ENCODE measurements at regions not wholly inside any gene's neighbourhood (a gene's known extent, or its start where the extent isn't known, plus 50 kb on each side); places are given as distances from the start of the nearest gene placed in this dataset.

DNA sequence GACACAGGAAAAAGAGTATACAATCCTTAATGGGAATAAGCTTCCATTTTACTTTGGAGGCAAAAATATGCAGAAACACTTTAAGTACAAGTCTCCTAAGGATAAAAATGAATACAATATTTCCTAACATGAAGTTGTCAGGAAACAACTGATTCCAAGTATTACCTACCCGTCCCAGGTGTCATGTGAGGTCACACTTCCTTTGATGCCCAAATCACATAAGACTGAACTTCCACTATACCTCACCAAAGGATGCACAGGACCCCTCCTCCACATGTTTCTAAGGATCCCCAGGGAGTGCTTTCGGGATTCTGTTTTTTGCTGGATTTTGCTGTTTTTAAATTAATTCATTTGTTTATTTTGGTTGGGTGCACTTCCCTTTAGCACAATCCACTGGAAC lies 438.5 kb upstream of the TCF4 start:
- DNase-seq, result no peak
- TF ChIP-seq, protein P1, sequence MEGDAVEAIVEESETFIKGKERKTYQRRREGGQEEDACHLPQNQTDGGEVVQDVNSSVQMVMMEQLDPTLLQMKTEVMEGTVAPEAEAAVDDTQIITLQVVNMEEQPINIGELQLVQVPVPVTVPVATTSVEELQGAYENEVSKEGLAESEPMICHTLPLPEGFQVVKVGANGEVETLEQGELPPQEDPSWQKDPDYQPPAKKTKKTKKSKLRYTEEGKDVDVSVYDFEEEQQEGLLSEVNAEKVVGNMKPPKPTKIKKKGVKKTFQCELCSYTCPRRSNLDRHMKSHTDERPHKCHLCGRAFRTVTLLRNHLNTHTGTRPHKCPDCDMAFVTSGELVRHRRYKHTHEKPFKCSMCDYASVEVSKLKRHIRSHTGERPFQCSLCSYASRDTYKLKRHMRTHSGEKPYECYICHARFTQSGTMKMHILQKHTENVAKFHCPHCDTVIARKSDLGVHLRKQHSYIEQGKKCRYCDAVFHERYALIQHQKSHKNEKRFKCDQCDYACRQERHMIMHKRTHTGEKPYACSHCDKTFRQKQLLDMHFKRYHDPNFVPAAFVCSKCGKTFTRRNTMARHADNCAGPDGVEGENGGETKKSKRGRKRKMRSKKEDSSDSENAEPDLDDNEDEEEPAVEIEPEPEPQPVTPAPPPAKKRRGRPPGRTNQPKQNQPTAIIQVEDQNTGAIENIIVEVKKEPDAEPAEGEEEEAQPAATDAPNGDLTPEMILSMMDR (IDR thresholded peaks at IDR 0.05), result no peak
- intact Hi-C loops (cut with DNase I), result no loop called here
- no peaks in the 10 kb centered on the region for H3K9me3 ChIP-seq
- no peak overlapping the region for H3K27ac ChIP-seq
- H3K4me1 ChIP-seq, result no peaks in the 10 kb centered on the region
- no peaks in the 10 kb centered on the region for H3K27me3 ChIP-seq
- ATAC-seq, result no peak
- H3K4me3 ChIP-seq, result no peak overlapping the region
- no peaks in the 10 kb centered on the region for H3K36me3 ChIP-seq

DNA sequence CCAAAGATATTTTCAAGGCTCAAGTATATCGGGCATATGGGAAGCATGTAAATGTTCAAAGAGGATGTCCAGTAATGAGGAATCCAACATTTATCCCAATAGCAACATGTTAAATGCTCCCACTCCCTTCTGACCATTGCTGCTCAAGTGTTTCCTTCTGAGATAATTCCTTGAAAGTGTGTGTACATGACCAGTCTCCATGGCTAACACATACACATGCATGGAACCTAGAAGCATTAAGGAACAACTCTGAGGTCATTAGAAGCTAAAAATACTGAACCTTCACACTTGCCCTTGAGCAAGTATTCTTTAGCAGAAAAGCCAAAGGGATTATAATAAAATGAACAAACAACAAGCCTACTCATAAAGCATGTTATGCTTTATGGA lies 433.8 kb upstream of the TCF4 start:
- no peak overlapping the region for H3K27ac ChIP-seq
- no peaks in the 10 kb centered on the region for H3K9me3 ChIP-seq
- no peak overlapping the region for H3K4me3 ChIP-seq
- intact Hi-C loops (cut with DNase I), result no loop called here
- no peak for ATAC-seq
- TF ChIP-seq, protein P1 (IDR thresholded peaks at IDR 0.05), result no peak
- H3K4me1 ChIP-seq, result peaks cover 0 to 6% of the 10 kb centered on the region in 2 donors
- no peaks in the 10 kb centered on the region for H3K36me3 ChIP-seq
- no peak for DNase-seq
- no peaks in the 10 kb centered on the region for H3K27me3 ChIP-seq

DNA sequence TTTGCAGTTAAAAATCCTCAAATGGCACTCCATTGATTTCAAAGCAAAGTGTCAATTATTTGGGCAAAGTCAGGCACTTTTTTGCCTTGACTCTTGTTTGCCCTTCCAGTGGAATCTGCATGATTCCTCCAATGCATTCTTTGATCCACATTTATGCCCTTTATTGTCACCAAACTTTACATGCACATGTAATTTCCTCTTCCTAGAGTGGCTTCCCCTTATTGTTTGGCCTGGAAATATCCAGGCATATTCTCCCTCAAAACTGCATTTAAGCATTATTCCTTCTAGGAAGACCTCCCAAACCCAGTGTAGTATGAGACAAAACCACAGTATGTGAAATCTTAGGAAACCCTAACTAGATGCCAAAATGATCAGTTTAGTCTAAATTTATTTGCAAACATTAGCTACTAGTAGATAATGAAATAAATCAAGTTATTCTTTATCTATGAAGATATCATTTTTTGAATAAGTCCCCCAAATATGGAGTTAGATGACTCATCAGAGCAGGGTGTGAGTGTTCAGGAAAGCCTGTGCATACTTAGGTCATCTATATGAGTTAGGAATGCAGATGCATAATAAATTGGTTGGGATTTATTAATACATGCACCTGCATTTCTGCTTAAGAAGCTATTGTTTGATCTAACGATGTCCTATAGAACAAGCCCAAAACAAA lies 433.3 kb upstream of the TCF4 start:
- Histone ChIP-seq H3K4me3 (no peak overlapping the region), H3K27ac (no peak overlapping the region), H3K9me3 (no peaks in the 10 kb centered on the region), H3K27me3 (no peaks in the 10 kb centered on the region), H3K4me1 (peaks cover 0 to 6% of the 10 kb centered on the region in 2 donors), H3K36me3 (no peaks in the 10 kb centered on the region)
- ATAC-seq (no peak), DNase-seq (no peak)
- intact Hi-C loops (cut with DNase I), result no loop called here
- TF ChIP-seq, protein P1 (IDR thresholded peaks at IDR 0.05), result no peak

DNA sequence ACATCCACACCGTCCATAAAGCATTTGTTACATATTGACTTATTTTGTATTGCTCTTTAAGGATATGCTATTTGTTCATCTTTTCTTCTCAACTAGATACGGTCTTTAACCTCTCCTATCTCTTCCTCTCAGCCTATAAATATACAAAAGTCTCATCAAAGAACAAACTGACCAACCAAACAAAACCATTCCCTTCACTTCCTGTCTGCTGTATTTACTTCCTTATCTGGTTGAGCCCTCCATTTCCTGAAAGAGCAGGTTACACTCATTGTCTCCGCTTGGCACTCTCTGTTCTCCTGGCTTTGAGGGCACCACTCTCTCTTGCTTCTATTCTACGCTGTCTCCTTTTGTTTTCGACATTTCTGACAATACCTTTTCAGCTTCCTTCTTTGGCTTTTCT lies 431.9 kb upstream of the TCF4 start:
- H3K27ac ChIP-seq, result peak overlapping the region in 1 of 2 donors; percentile 30
- H3K27me3 ChIP-seq, result no peaks in the 10 kb centered on the region
- TF ChIP-seq, protein P1 (IDR thresholded peaks at IDR 0.05), result no peak
- no peak overlapping the region for H3K4me3 ChIP-seq
- ATAC-seq (no peak), DNase-seq (no peak)
- no peaks in the 10 kb centered on the region for H3K9me3 ChIP-seq
- H3K36me3 ChIP-seq, result no peaks in the 10 kb centered on the region
- intact Hi-C loops (cut with DNase I), result no loop called here
- H3K4me1 ChIP-seq, result peaks cover 0 to 6% of the 10 kb centered on the region in 2 donors

DNA sequence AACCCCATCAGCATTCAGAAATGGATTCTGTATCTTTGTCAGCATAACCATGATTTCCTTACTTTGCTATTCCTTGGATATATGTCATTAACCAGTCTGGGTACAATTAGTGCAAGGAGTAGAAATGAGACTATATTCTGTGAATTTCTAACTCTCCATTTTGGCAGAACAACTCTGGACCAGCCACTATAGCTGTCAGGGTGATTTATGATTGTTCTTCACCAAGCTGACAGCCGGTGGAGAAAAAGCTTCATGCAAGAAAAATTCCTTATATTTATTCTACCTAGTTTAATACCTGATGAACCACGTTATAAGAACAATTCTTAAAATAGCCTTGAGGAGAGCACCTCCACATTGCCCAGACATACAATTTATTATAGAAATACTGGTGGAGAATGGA lies 431.2 kb upstream of the TCF4 start:
- H3K27me3 ChIP-seq, result no peaks in the 10 kb centered on the region
- peaks cover 0 to 6% of the 10 kb centered on the region in 2 donors for H3K4me1 ChIP-seq
- no peaks in the 10 kb centered on the region for H3K36me3 ChIP-seq
- intact Hi-C loops (cut with DNase I), result no loop called here
- no peak overlapping the region for H3K4me3 ChIP-seq
- DNase-seq, result no peak
- TF ChIP-seq, protein P1 (IDR thresholded peaks at IDR 0.05), result no peak
- no peaks in the 10 kb centered on the region for H3K9me3 ChIP-seq
- H3K27ac ChIP-seq, result no peak overlapping the region
- no peak for ATAC-seq
